K562 (cell line): ENCODE measurements at regions not wholly inside any gene's neighbourhood (a gene's known extent, or its start where the extent isn't known, plus 50 kb on each side); places are given as distances from the start of the nearest gene placed in this dataset.

Experiments
- ATAC-seq: fragments of 200-7000 bp; cut with Tn5 transposase; 3 replicates; pipeline ENCODE4 v1.9.1; 2020; ENCODE audit warnings: moderate library complexity
- BruUV-seq: library from RNA; stranded (reverse); fragments of 400-500 nt; replicated peaks from 2 replicates; lab custom pipeline; 2021; lab: Mats Ljungman, UMichigan
- CTCF ChIA-PET: fragments of 300-600 bp; formaldehyde crosslinking; extraction: SDS; loops from one replicate; lab custom pipeline; 2021; ENCODE audit warnings: low intra/inter-chr PET ratio; lab: Yijun Ruan, JAX
- POLR2A ChIA-PET: fragments of 300-600, 350-650 bp; sonication (Branson Sonifier 250); formaldehyde crosslinking; extraction: SDS; loops from one replicate; lab custom pipeline; 2021; ENCODE audit warnings: antibody characterized with exemption, inconsistent platforms; lab: Yijun Ruan, JAX
- DNase-seq, 4 experiments: peaks; one replicate each; pipeline versions ENCODE4 v3.0.0 to v3.0.0-alpha.2; 2011 to 2018; ENCODE audit warnings: low spot score in 3 of 4, mixed read lengths in 3 of 4; ENCODE audit errors: extremely low read depth in 1 of 4
- FAIRE-seq: peaks from 2 replicates; lab custom pipeline; 2011; peaks lifted over from hg19 to GRCh38; lab: Jason Lieb, UNC
- H2AFZ ChIP-seq: 2 replicates; pipeline ENCODE4 v1.6.0; 2011; ENCODE audit warnings: low read depth, low read length, control low read depth, inconsistent platforms
- H3K27ac ChIP-seq: fragments of 200-600 bp; 3 replicates; pipeline ENCODE4 v1.8.0; 2011; ENCODE audit warnings: low read depth, mild to moderate bottlenecking, control low read depth, inconsistent platforms, low read length, moderate library complexity, mixed read lengths; ENCODE audit errors: extremely low read depth
- H3K27me3 ChIP-seq, 2 experiments: fragments of 300-600 bp in 1 of 2; 2 replicates in 1 of 2; 3 replicates in 1 of 2; pipeline versions ENCODE4 v1.6.0 to v1.8.0; 2011; ENCODE audit warnings: inconsistent platforms in 2 of 2, low read length in 2 of 2, mild to moderate bottlenecking in 1 of 2, mixed read lengths in 1 of 2, moderate library complexity in 1 of 2; ENCODE audit not compliant: control insufficient read depth in 2 of 2, insufficient read depth in 2 of 2
- H3K36me3 ChIP-seq: fragments of 300-600 bp; 3 replicates; pipeline ENCODE4 v1.8.0; 2011; ENCODE audit warnings: mild to moderate bottlenecking, low read length, inconsistent platforms; ENCODE audit not compliant: control insufficient read depth, insufficient read depth
- H3K4me1 ChIP-seq, 2 experiments: fragments of 200-600 bp in 1 of 2; replicated peaks in 1 of 2; 2 replicates in 1 of 2; 3 replicates in 1 of 2; pipeline versions ENCODE4 v1.5.1 to v1.8.0; 2011; ENCODE audit warnings: inconsistent platforms in 2 of 2, low read length in 2 of 2, mild to moderate bottlenecking in 1 of 2, mixed read lengths in 1 of 2, moderate library complexity in 1 of 2; ENCODE audit not compliant: control insufficient read depth in 2 of 2, insufficient read depth in 2 of 2
- H3K4me2 ChIP-seq: 2 replicates; pipeline ENCODE4 v1.6.1; 2011; ENCODE audit warnings: low read length, control low read depth, inconsistent platforms, mixed read lengths; ENCODE audit not compliant: insufficient read depth
- H3K4me3 ChIP-seq: fragments of 200-600 bp; sonication (generic), shearing (Covaris generic); 2 replicates; pipeline ENCODE4 v1.5.1; 2016; ENCODE audit warnings: control low read depth, inconsistent platforms
- H3K79me2 ChIP-seq: fragments of 200-600 bp; 3 replicates; pipeline ENCODE4 v1.8.0; 2011; ENCODE audit warnings: low read length, inconsistent platforms; ENCODE audit not compliant: control insufficient read depth, insufficient read depth
- H3K9ac ChIP-seq, 2 experiments: 2 replicates each; pipeline versions ENCODE4 v1.6.0 to v1.6.1; 2011; ENCODE audit warnings: low read depth in 2 of 2, low read length in 2 of 2, control low read depth in 1 of 2, inconsistent platforms in 1 of 2, mild to moderate bottlenecking in 1 of 2, mixed read lengths in 1 of 2; ENCODE audit not compliant: insufficient read depth in 1 of 2
- H3K9me1 ChIP-seq: one replicate; pipeline ENCODE4 v1.6.0; 2011; ENCODE audit warnings: inconsistent platforms, mild to moderate bottlenecking, low read length, moderate library complexity; ENCODE audit not compliant: control insufficient read depth, insufficient read depth
- H3K9me3 ChIP-seq: replicated peaks from 2 replicates; pipeline ENCODE4 v1.5.1; 2011; ENCODE audit warnings: low read depth, low read length, inconsistent platforms; ENCODE audit not compliant: control insufficient read depth, insufficient read depth
- H4K20me1 ChIP-seq: replicated peaks from 2 replicates; pipeline ENCODE4 v1.6.1; 2011; ENCODE audit warnings: low read length, inconsistent platforms, mixed read lengths; ENCODE audit not compliant: control insufficient read depth, insufficient read depth
- ARHGAP35 ChIP-seq: fragments of 450-650 bp; IDR thresholded peaks from 2 replicates; pipeline ENCODE4 v1.6.1; 2018; ENCODE audit not compliant: partially characterized antibody
- MXD1 ChIP-seq: fragments of 250-450 bp; sonication (Bioruptor Pico); IDR thresholded peaks from 2 replicates; pipeline ENCODE4 v1.8.0; 2021; ENCODE audit warnings: borderline replicate concordance, mild to moderate bottlenecking, moderate library complexity; ENCODE audit not compliant: poor library complexity, severe bottlenecking
- ZNF551 ChIP-seq: fragments of 250-450 bp; sonication (Bioruptor Pico); IDR thresholded peaks from 2 replicates; pipeline ENCODE4 v1.5.0; 2021; ENCODE audit warnings: mild to moderate bottlenecking, moderate library complexity
- WGBS: fragments of 100-300 bp; shearing (Covaris generic); methylation state at CpG from one replicate; pipeline ENCODE4 v1.1.6; 2016; ENCODE audit warnings: low coverage, mixed read lengths; ENCODE audit not compliant: insufficient coverage; ENCODE audit errors: missing lambda C conversion rate; 5-methylcytosine and 5-hydroxymethylcytosine counted together
- in situ Hi-C: fragments of 300-500 bp; cut with MboI; formaldehyde crosslinking; loops from 4 replicates; pipeline ENCODE4 v1.15.0; 2018; ENCODE audit warnings: inconsistent platforms, mixed read lengths
- intact Hi-C: fragments of 100-400 bp; cut with micrococcal nuclease; formaldehyde crosslinking; loops from 2 replicates; pipeline ENCODE4 v1.14.2; 2022
- TF ChIP-seq, protein P1 (sequence below): fragments of 450-650 bp; formaldehyde crosslinking; IDR thresholded peaks from 2 replicates; pipeline ENCODE4 v1.4.0; 2022; ENCODE audit warnings: missing genetic modification characterization

- no peak for TF ChIP-seq MXD1 (CRISPR knock-in tag)
Observed at GRCh38 chr4:98728433-98728832, 70.0 kb upstream of the TSPAN5 start (continued).

- H3K9me3 ChIP-seq: no peaks in the 10 kb centered on the region
- no peaks in the 10 kb centered on the region for H3K36me3 ChIP-seq
- no peaks in the 10 kb centered on the region for H3K4me1 ChIP-seq
- H3K9ac ChIP-seq: no peak overlapping the region
- ATAC-seq (no peak), FAIRE-seq (no peak), DNase-seq (no peak)
- no peaks in the 10 kb centered on the region for H3K79me2 ChIP-seq
- TF ChIP-seq, protein P1, sequence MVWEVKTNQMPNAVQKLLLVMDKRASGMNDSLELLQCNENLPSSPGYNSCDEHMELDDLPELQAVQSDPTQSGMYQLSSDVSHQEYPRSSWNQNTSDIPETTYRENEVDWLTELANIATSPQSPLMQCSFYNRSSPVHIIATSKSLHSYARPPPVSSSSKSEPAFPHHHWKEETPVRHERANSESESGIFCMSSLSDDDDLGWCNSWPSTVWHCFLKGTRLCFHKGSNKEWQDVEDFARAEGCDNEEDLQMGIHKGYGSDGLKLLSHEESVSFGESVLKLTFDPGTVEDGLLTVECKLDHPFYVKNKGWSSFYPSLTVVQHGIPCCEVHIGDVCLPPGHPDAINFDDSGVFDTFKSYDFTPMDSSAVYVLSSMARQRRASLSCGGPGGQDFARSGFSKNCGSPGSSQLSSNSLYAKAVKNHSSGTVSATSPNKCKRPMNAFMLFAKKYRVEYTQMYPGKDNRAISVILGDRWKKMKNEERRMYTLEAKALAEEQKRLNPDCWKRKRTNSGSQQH (CRISPR knock-in tag): no peak
- TF ChIP-seq ZNF551 (CRISPR knock-in tag) (no peak), ARHGAP35 (no peak)
- no peaks in the 10 kb centered on the region for H3K27me3 ChIP-seq
- H3K4me2 ChIP-seq: no peak overlapping the region
- ChIA-PET POLR2A (no interaction called here), CTCF (no interaction called here)
- intact Hi-C loops: no loop called here
- no peak overlapping the region for H2AFZ ChIP-seq
- H4K20me1 ChIP-seq: no peaks in the 10 kb centered on the region
- BruUV-seq: no TSS peak
- no peak overlapping the region for H3K27ac ChIP-seq
- H3K4me3 ChIP-seq: no peak overlapping the region
- WGBS: 6% methylated on average over 2 of the region's 2 CpGs
- no peaks in the 10 kb centered on the region for H3K9me1 ChIP-seq
- in situ Hi-C loops: no loop called here
Observed at GRCh38 chr4:98722000-98722399, 63.6 kb upstream of the TSPAN5 start.
